WERI-Rb-1 (cell line): ENCODE measurements at regions not wholly inside any gene's neighbourhood (a gene's known extent, or its start where the extent isn't known, plus 50 kb on each side); places are given as distances from the start of the nearest gene placed in this dataset.

ENCODE experiments used
- DNase-seq: peaks from one replicate; pipeline ENCODE4 v3.0.0-alpha.2; 2020
- H3K27ac ChIP-seq: fragments of 250-450 bp; sonication (Bioruptor Pico); 2 replicates; pipeline ENCODE4 v1.5.1; 2020; ENCODE audit warnings: mild to moderate bottlenecking, moderate library complexity
- H3K27me3 ChIP-seq: fragments of 250-450 bp; sonication (Bioruptor Pico); 2 replicates; pipeline ENCODE4 v1.5.1; 2021; ENCODE audit warnings: mild to moderate bottlenecking, low read depth, moderate library complexity; ENCODE audit not compliant: insufficient read depth, severe bottlenecking
- H3K36me3 ChIP-seq: fragments of 250-450 bp; sonication (Bioruptor Pico); 2 replicates; pipeline ENCODE4 v1.5.1; 2020; ENCODE audit warnings: mild to moderate bottlenecking, moderate library complexity
- H3K4me3 ChIP-seq: 2 replicates; pipeline ENCODE4 v1.5.1; 2011; ENCODE audit warnings: low read depth, mild to moderate bottlenecking, control low read depth, low read length
- H3K9me3 ChIP-seq: fragments of 250-450 bp; sonication (Bioruptor Pico); 2 replicates; pipeline ENCODE4 v1.5.1; 2021; ENCODE audit warnings: mild to moderate bottlenecking, moderate library complexity; ENCODE audit not compliant: severe bottlenecking
- CTCF ChIP-seq: IDR thresholded peaks from 2 replicates; pipeline ENCODE4 v1.5.1; 2011; ENCODE audit warnings: low read depth, mild to moderate bottlenecking, control low read depth, inconsistent platforms, low read length

GRCh38 chr4:1512051-1512737, 106.0 kb upstream of the NKX1-1 start:
- TF ChIP-seq CTCF, result no peak
- no peak overlapping the region for H3K4me3 ChIP-seq
- peaks cover 3% of the 10 kb centered on the region for H3K9me3 ChIP-seq
- no peaks in the 10 kb centered on the region; the same call in 1 of the 2 replicates for H3K36me3 ChIP-seq
- no peak overlapping the region for H3K27ac ChIP-seq
- no peaks in the 10 kb centered on the region for H3K27me3 ChIP-seq
- no peak for DNase-seq

GRCh38 chr4:1511441-1512041, 105.3 kb upstream of the NKX1-1 start:
- no peak for TF ChIP-seq CTCF
- Histone ChIP-seq H3K27ac (no peak overlapping the region), H3K4me3 (no peak overlapping the region), H3K36me3 (no peaks in the 10 kb centered on the region; the same call in 1 of the 2 replicates), H3K9me3 (peaks cover 3% of the 10 kb centered on the region), H3K27me3 (no peaks in the 10 kb centered on the region)
- peak; percentile 46 for DNase-seq

GRCh38 chr4:1510931-1511330, 104.7 kb upstream of the NKX1-1 start:
- peaks cover 3% of the 10 kb centered on the region for H3K9me3 ChIP-seq
- no peaks in the 10 kb centered on the region for H3K27me3 ChIP-seq
- no peak for DNase-seq
- no peak overlapping the region for H3K27ac ChIP-seq
- no peak overlapping the region for H3K4me3 ChIP-seq
- H3K36me3 ChIP-seq, result no peaks in the 10 kb centered on the region; the same call in 1 of the 2 replicates
- TF ChIP-seq CTCF, result no peak

GRCh38 chr4:1509366-1509765, 103.1 kb upstream of the NKX1-1 start:
- no peaks in the 10 kb centered on the region for H3K27me3 ChIP-seq
- no peak overlapping the region for H3K27ac ChIP-seq
- TF ChIP-seq CTCF, result no peak
- peaks cover 3% of the 10 kb centered on the region for H3K9me3 ChIP-seq
- H3K4me3 ChIP-seq, result no peak overlapping the region
- no peaks in the 10 kb centered on the region; the same call in 1 of the 2 replicates for H3K36me3 ChIP-seq
- no peak for DNase-seq

GRCh38 chr4:1508161-1509160, 102.2 kb upstream of the NKX1-1 start:
- Histone ChIP-seq H3K36me3 (no peaks in the 10 kb centered on the region; the same call in 1 of the 2 replicates), H3K4me3 (no peak overlapping the region), H3K27me3 (no peaks in the 10 kb centered on the region), H3K27ac (no peak overlapping the region), H3K9me3 (peaks cover 3% of the 10 kb centered on the region)
- no peak for TF ChIP-seq CTCF
- DNase-seq, result peak; percentile 5
